ENCODE measurements at regions not wholly inside any gene's neighbourhood (a gene's known extent, or its start where the extent isn't known, plus 50 kb on each side); places are given as distances from the start of the nearest gene placed in this dataset.

DNA sequence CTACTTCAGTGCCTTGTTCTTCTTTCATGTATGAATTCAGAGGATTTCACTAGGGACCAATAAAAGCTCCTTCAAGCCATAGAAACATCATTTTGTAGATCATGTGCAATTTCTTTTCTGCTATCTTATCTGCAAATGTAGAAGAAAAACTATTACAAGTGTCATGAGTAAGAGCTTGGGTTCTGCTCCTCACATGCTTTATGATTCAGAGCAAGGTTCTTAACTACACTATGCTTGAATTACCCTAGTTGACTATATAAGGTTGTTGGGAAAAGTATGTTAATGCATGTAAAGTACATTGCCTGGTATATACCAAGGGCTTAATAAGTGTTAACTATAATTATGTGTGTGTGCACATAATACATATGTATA lies 91.4 kb upstream of the S1PR1 start:
- Mint-ChIP-seq H3K36me3 (peaks cover 0 to 4% (median 0%) of the 10 kb centered on the region in 3 donors), H3K4me3 (no peak overlapping the region), H3K9me3 (no peaks in the 10 kb centered on the region), H3K27me3 (ENCODE audit: low read depth in 3 of 3) (peaks cover 0 to 2% (median 0%) of the 10 kb centered on the region in 3 donors), H3K27ac (no peak overlapping the region), H3K4me1 (no peaks in the 10 kb centered on the region)
- no peak for DNase-seq

- Mint-ChIP-seq H3K27ac (no peak overlapping the region), H3K4me3 (no peak overlapping the region), H3K27me3 (ENCODE audit: low read depth in 3 of 3) (peaks cover 0 to 2% (median 0%) of the 10 kb centered on the region in 3 donors), H3K4me1 (no peaks in the 10 kb centered on the region), H3K9me3 (no peaks in the 10 kb centered on the region), H3K36me3 (peaks cover 0 to 4% (median 0%) of the 10 kb centered on the region in 3 donors)
- DNase-seq, result no peak
These were observed 92.0 kb upstream of the S1PR1 start for GRCh38 chr1:101144671-101145448.

GRCh38 chr1:101142244-101142643 lies 94.6 kb upstream of the S1PR1 start:
- H3K27ac Mint-ChIP-seq, result no peak overlapping the region

DNA sequence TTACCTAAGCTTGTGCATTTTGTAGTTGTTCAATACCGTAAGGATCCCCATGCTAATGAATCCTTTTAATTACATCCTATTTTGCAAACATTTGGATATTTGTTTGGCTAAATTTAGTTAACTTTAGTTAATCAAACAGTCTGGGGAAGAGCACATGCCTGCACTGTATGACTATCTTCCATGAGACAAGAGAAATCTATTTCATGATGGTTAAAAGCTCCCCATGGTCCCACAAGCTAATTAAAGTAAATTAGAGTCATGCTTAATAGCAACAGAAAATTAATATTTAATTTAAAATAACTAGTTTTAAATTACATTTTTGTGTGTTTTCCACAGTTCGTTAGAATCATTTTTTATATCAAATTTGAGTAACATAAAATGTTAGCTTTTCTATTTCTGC lies 95.4 kb upstream of the S1PR1 start:
- no peaks in the 10 kb centered on the region for H3K9me3 Mint-ChIP-seq
- H3K36me3 Mint-ChIP-seq, result peaks cover 0 to 4% (median 0%) of the 10 kb centered on the region in 3 donors

More at GRCh38 chr1:101142244-101142643, 94.6 kb upstream of the S1PR1 start:
- Mint-ChIP-seq H3K4me1 (peaks cover 9 to 17% of the 10 kb centered on the region in 2 donors), H3K9me3 (no peaks in the 10 kb centered on the region), H3K27me3 (ENCODE audit: low read depth in 3 of 3) (peaks cover 0 to 2% (median 0%) of the 10 kb centered on the region in 3 donors), H3K4me3 (no peak overlapping the region), H3K36me3 (peaks cover 0 to 4% (median 0%) of the 10 kb centered on the region in 3 donors)
- DNase-seq, result no peak

DNA sequence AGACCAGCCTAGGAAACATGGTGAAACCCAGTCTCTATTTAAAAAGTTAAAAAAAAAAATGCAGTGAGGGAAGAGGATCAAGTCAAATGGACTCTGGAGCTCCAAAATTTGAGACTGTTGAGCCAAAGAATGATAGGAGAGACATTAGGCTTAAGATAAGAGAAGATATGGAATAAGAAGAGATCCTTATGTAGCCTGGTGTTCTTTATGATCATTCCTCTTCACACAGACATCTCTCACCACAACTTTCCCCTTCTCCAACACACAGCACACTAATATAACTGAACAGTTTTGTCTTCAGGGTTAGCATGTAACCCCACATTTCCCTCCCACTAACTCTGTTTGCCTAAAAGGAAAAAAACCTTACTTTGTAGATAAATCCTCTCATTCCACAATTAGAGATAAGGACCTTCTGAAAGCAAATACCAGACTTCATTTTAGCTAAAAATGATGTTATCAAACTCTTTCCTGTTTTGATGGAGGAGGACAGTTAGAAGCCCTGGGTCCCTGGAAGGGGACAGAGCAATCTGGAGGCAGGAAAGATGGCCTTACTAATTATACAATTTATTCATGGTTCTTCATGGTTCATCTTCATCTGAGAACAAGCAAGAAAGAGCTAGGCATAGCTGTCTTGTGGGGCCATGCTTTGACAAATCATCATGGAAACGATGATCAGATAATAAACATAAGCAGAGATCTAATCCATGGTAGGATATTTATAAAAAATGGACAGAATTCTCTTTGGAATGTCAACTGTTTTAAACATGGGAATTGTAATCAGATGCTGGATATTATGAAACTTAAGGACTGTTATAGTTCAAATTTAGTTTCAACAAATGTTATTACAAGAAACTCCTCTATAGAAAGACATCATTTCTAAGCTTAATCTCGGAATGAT lies 96.7 kb upstream of the S1PR1 start:
- no peak for DNase-seq
- Mint-ChIP-seq H3K4me1 (peaks cover 25 to 36% of the 10 kb centered on the region in 2 donors), H3K36me3 (no peaks in the 10 kb centered on the region), H3K4me3 (no peak overlapping the region), H3K27ac (no peak overlapping the region), H3K9me3 (no peaks in the 10 kb centered on the region), H3K27me3 (ENCODE audit: low read depth in 3 of 3) (peaks cover 0 to 3% (median 2%) of the 10 kb centered on the region in 3 donors)

More for the DNA sequence above, 95.4 kb upstream of the S1PR1 start:
- Mint-ChIP-seq H3K27me3 (ENCODE audit: low read depth in 3 of 3) (peaks cover 0 to 3% (median 2%) of the 10 kb centered on the region in 3 donors), H3K4me1 (peaks cover 18 to 26% of the 10 kb centered on the region in 2 donors), H3K27ac (no peak overlapping the region), H3K4me3 (no peak overlapping the region)
- DNase-seq, result no peak

DNA sequence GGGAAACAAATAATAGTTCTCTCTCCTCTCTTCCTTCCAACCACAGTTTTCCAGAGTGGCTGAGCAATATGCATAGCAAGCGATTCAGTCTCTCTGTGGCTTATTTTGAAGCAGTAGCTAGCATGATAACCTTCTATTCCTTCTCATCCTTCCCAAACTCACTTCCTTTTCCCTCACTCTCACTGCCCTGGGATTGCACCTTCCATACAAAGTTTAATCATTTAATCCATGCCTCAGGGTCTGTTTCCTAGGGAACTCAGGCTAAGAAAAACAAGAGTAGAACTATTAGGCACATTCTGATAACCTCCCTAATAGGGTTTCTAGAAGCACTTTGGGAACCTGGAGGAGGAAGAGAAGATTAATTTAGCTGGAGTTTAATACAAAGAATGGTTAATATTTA lies 97.7 kb upstream of the S1PR1 start:
- H3K27ac Mint-ChIP-seq, result no peak overlapping the region
- H3K36me3 Mint-ChIP-seq, result no peaks in the 10 kb centered on the region
- peaks cover 0 to 4% (median 2%) of the 10 kb centered on the region in 3 donors for H3K27me3 Mint-ChIP-seq (ENCODE audit: low read depth in 3 of 3)
- no peak overlapping the region for H3K4me3 Mint-ChIP-seq
- no peak for DNase-seq
- peaks cover 27 to 46% of the 10 kb centered on the region in 2 donors for H3K4me1 Mint-ChIP-seq
- H3K9me3 Mint-ChIP-seq, result no peaks in the 10 kb centered on the region

DNA sequence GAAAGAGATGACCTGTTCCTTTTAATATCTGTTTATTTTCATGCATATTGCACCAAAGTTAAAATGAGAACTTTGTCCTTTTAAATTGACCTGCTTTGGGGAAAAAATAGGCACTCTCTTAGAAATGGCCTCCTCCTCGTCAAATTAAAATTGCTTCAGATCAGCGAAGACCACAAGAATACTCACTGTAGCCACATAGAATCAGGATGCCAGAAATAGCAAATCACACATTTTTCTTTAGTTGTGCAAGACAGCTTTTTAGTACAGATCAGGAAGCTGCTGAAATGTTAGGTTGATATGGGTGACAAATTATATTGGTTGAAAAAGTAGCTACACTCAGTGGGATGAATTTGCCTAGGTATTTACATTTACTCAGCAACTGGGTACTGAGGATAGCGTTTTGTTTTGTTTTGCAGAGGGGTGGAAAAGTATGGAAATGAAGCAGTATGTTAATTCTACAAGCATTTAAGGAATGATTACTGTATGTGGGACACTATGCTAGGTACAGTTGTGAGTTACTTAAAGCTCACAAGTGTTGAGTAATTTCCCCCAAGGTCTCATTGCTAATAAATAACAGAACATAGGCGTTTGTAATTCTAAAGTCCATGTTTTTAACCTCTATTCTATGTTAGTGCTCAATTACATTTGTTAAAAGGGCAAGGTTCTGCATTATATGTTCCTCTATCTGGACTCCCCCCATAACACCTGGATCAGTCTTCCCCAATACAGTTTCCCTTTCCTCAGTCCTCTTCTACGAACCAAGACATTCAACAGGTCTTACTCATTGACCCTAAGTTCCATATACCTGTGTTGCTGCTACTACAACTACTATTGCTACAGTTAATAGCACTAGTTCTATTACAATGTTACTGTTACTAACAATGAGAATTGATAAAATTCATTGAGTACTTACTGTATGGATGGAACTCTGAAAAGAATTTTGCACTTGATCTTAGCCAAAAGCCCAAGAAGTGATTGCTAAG lies 99.4 kb upstream of the S1PR1 start:
- H3K27ac Mint-ChIP-seq, result peak overlapping the region; percentile 87 to 95 (median 91)

GRCh38 chr1:101136739-101137138 lies 100.1 kb upstream of the S1PR1 start:
- peak; percentile 40 to 60 (median 52) for DNase-seq

More for the DNA sequence above, 99.4 kb upstream of the S1PR1 start:
- Mint-ChIP-seq H3K4me3 (peak overlapping the region; percentile 71 to 79 (median 77)), H3K4me1 (peaks cover 28 to 47% of the 10 kb centered on the region in 2 donors), H3K27me3 (ENCODE audit: low read depth in 3 of 3) (peaks cover 0 to 4% (median 2%) of the 10 kb centered on the region in 3 donors), H3K36me3 (no peaks in the 10 kb centered on the region), H3K9me3 (no peaks in the 10 kb centered on the region)
- peak; percentile 60 to 69 (median 61) for DNase-seq

GRCh38 chr1:101136271-101136670 lies 100.5 kb upstream of the S1PR1 start:
- no peak for DNase-seq
- Mint-ChIP-seq H3K27me3 (ENCODE audit: low read depth in 3 of 3) (peaks cover 0 to 4% (median 0%) of the 10 kb centered on the region in 3 donors), H3K4me3 (peak overlapping the region; percentile 37 to 79 (median 77)), H3K27ac (peak overlapping the region; percentile 87 to 95 (median 91)), H3K36me3 (no peaks in the 10 kb centered on the region), H3K4me1 (peaks cover 28 to 51% of the 10 kb centered on the region in 2 donors), H3K9me3 (no peaks in the 10 kb centered on the region)

More at GRCh38 chr1:101136739-101137138, 100.1 kb upstream of the S1PR1 start:
- no peaks in the 10 kb centered on the region for H3K9me3 Mint-ChIP-seq
- peak overlapping the region; percentile 87 to 95 (median 91) for H3K27ac Mint-ChIP-seq
- peak overlapping the region; percentile 71 to 79 (median 77) for H3K4me3 Mint-ChIP-seq
- H3K4me1 Mint-ChIP-seq, result peaks cover 28 to 47% of the 10 kb centered on the region in 2 donors
- peaks cover 0 to 4% (median 2%) of the 10 kb centered on the region in 3 donors for H3K27me3 Mint-ChIP-seq (ENCODE audit: low read depth in 3 of 3)
- no peaks in the 10 kb centered on the region for H3K36me3 Mint-ChIP-seq

GRCh38 chr1:101135526-101135925 lies 101.3 kb upstream of the S1PR1 start:
- H3K36me3 Mint-ChIP-seq, result no peaks in the 10 kb centered on the region
- peak overlapping the region in 4 of 6 donors; percentile 87 to 95 (median 91) for H3K27ac Mint-ChIP-seq
- DNase-seq, result no peak
- H3K27me3 Mint-ChIP-seq (ENCODE audit: low read depth in 3 of 3), result peaks cover 0 to 4% (median 0%) of the 10 kb centered on the region in 3 donors
- H3K4me3 Mint-ChIP-seq, result peak overlapping the region in 2 of 5 donors; percentile 26 to 61
- H3K9me3 Mint-ChIP-seq, result no peaks in the 10 kb centered on the region
- peaks cover 31 to 58% of the 10 kb centered on the region in 2 donors for H3K4me1 Mint-ChIP-seq

GRCh38 chr1:101131239-101131843 lies 105.5 kb upstream of the S1PR1 start:
- Mint-ChIP-seq H3K9me3 (no peaks in the 10 kb centered on the region), H3K36me3 (no peaks in the 10 kb centered on the region), H3K27ac (peak overlapping the region in 1 of 6 donors; percentile 47), H3K27me3 (ENCODE audit: low read depth in 3 of 3) (peaks cover 0 to 4% (median 0%) of the 10 kb centered on the region in 3 donors), H3K4me1 (peaks cover 38 to 61% of the 10 kb centered on the region in 2 donors), H3K4me3 (no peak overlapping the region)
- no peak for DNase-seq

DNA sequence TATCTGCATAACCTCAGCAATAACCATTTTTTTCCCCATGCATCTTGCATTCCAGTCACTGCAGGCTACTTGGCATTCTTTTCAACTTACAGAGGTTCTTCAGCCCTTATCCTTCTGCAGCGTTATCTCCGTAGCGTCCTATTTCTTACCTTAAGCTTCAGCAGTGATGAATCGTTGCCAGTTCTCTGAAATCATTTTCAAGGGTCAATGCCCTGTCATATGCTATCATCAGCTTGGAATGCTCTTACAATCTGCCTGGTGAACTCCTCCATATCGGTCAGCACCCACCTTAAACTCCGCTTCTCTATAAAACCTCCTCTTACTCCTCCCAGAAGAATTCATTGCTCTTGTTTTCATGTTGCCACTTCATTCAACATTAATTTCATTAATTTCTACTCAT lies 105.1 kb upstream of the DPH5 start:
- H3K4me1 Mint-ChIP-seq, result peaks cover 32 to 54% of the 10 kb centered on the region in 2 donors

More for the DNA sequence above, 105.1 kb upstream of the DPH5 start:
- no peak overlapping the region for H3K4me3 Mint-ChIP-seq
- peaks cover 0 to 4% (median 0%) of the 10 kb centered on the region in 3 donors for H3K27me3 Mint-ChIP-seq (ENCODE audit: low read depth in 3 of 3)
- peak overlapping the region in 1 of 6 donors; percentile 18 for H3K27ac Mint-ChIP-seq
- no peaks in the 10 kb centered on the region for H3K36me3 Mint-ChIP-seq
- DNase-seq, result no peak
- H3K9me3 Mint-ChIP-seq, result no peaks in the 10 kb centered on the region
